Right atrium auricular region (tissue), 2 donors: ENCODE measurements at regions not wholly inside any gene's neighbourhood (a gene's known extent, or its start where the extent isn't known, plus 50 kb on each side); places are given as distances from the start of the nearest gene placed in this dataset.
"Not testable (repeated sequence)": the region's sequence is repeated elsewhere in the genome, so short reads cannot be mapped to it uniquely, and the experiment has no call there.

ENCODE experiments used
- DNase-seq: peaks from one replicate; pipeline ENCODE4 v3.0.0-alpha.2; 2019; ENCODE audit warnings: low spot score
- H3K27ac ChIP-seq, 2 donors: fragments of 200-600 bp; sonication (generic); 1 replicate in 1 of 2; 2 replicates in 1 of 2; pipeline ENCODE4 v1.5.1; 2016 to 2019
- H3K27me3 ChIP-seq, 2 donors: fragments of 200-600 bp; sonication (generic); one replicate each; pipeline versions ENCODE4 v1.5.1 to v1.6.0; 2017 to 2019
- H3K36me3 ChIP-seq: fragments of 200-600 bp; sonication (generic); one replicate; pipeline ENCODE4 v1.5.1; 2016
- H3K4me1 ChIP-seq, 2 donors: fragments of 200-600 bp; sonication (generic); one replicate each; pipeline versions ENCODE4 v1.5.1 to v1.6.0; 2017 to 2019
- H3K4me3 ChIP-seq, 2 donors: fragments of 200-600 bp; sonication (generic); 1 replicate in 1 of 2; 2 replicates in 1 of 2; pipeline ENCODE4 v1.5.1; 2017 to 2019; ENCODE audit warnings: mild to moderate bottlenecking in 1 of 2, moderate library complexity in 1 of 2
- H3K9me3 ChIP-seq, 2 donors: fragments of 200-600 bp; sonication (generic); one replicate each; pipeline ENCODE4 v1.5.1; 2019
- CTCF ChIP-seq, 2 donors: fragments of 200-600 bp; sonication (generic); IDR thresholded peaks; one replicate each; pipeline ENCODE4 v1.5.1; 2019; ENCODE audit warnings: antibody characterized with exemption in 2 of 2

- Histone ChIP-seq H3K27me3 (no peaks in the 10 kb centered on the region), H3K36me3 (no peaks in the 10 kb centered on the region), H3K4me3 (no peak overlapping the region), H3K4me1 (no peaks in the 10 kb centered on the region), H3K27ac (no peak overlapping the region), H3K9me3 (no peaks in the 10 kb centered on the region)
- no peak for TF ChIP-seq CTCF (IDR thresholded peaks at IDR 0.05)
- no peak for DNase-seq
Measured at GRCh38 chr10:2782950-2783349, 284.4 kb upstream of the PFKP start.

- DNase-seq: no peak
- Histone ChIP-seq H3K4me1 (no peaks in the 10 kb centered on the region), H3K27ac (no peak overlapping the region), H3K9me3 (no peaks in the 10 kb centered on the region), H3K36me3 (no peaks in the 10 kb centered on the region), H3K4me3 (no peak overlapping the region), H3K27me3 (no peaks in the 10 kb centered on the region)
- no peak for TF ChIP-seq CTCF (IDR thresholded peaks at IDR 0.05)
Measured at GRCh38 chr10:2782265-2782664, 285.1 kb upstream of the PFKP start.

GRCh38 chr10:2777666-2778355 is 289.5 kb upstream of the PFKP start:
- H3K4me3 ChIP-seq: no peak overlapping the region
- no peaks in the 10 kb centered on the region for H3K9me3 ChIP-seq
- no peak for TF ChIP-seq CTCF (IDR thresholded peaks at IDR 0.05)
- H3K4me1 ChIP-seq: no peaks in the 10 kb centered on the region
- no peaks in the 10 kb centered on the region for H3K36me3 ChIP-seq
- no peak overlapping the region for H3K27ac ChIP-seq
- H3K27me3 ChIP-seq: no peaks in the 10 kb centered on the region
- DNase-seq: no peak

- no peaks in the 10 kb centered on the region for H3K27me3 ChIP-seq
- H3K4me3 ChIP-seq: no peak overlapping the region
- no peaks in the 10 kb centered on the region for H3K4me1 ChIP-seq
- TF ChIP-seq CTCF (IDR thresholded peaks at IDR 0.05): no peak
- no peak for DNase-seq
- no peaks in the 10 kb centered on the region for H3K9me3 ChIP-seq
- H3K27ac ChIP-seq: no peak overlapping the region
- no peaks in the 10 kb centered on the region for H3K36me3 ChIP-seq
Measured at GRCh38 chr10:2772816-2773631, 294.3 kb upstream of the PFKP start.

- H3K9me3 ChIP-seq: no peaks in the 10 kb centered on the region
- no peak for TF ChIP-seq CTCF (IDR thresholded peaks at IDR 0.05)
- no peaks in the 10 kb centered on the region for H3K4me1 ChIP-seq
- no peak overlapping the region for H3K4me3 ChIP-seq
- H3K27ac ChIP-seq: no peak overlapping the region
- no peaks in the 10 kb centered on the region for H3K27me3 ChIP-seq
- no peak for DNase-seq
- no peaks in the 10 kb centered on the region for H3K36me3 ChIP-seq
Measured at GRCh38 chr10:2772135-2772534, 295.2 kb upstream of the PFKP start.

- DNase-seq, H3K36me3 ChIP-seq, H3K4me3 ChIP-seq, H3K4me1 ChIP-seq, H3K27ac ChIP-seq, H3K27me3 ChIP-seq, H3K9me3 ChIP-seq: not testable (repeated sequence)
Measured at GRCh38 chr10:2767293-2767692, 300.1 kb upstream of the PFKP start.
